ENCODE measurements at regions not wholly inside any gene's neighbourhood (a gene's known extent, or its start where the extent isn't known, plus 50 kb on each side); places are given as distances from the start of the nearest gene placed in this dataset.
"Not testable (repeated sequence)": the region's sequence is repeated elsewhere in the genome, so short reads cannot be mapped to it uniquely, and the experiment has no call there.

GRCh38 chr18:22043837-22044236, 125.6 kb upstream of the GATA6 start:
- no peak for DNase-seq (ENCODE audit: low read depth, low spot score)

DNA sequence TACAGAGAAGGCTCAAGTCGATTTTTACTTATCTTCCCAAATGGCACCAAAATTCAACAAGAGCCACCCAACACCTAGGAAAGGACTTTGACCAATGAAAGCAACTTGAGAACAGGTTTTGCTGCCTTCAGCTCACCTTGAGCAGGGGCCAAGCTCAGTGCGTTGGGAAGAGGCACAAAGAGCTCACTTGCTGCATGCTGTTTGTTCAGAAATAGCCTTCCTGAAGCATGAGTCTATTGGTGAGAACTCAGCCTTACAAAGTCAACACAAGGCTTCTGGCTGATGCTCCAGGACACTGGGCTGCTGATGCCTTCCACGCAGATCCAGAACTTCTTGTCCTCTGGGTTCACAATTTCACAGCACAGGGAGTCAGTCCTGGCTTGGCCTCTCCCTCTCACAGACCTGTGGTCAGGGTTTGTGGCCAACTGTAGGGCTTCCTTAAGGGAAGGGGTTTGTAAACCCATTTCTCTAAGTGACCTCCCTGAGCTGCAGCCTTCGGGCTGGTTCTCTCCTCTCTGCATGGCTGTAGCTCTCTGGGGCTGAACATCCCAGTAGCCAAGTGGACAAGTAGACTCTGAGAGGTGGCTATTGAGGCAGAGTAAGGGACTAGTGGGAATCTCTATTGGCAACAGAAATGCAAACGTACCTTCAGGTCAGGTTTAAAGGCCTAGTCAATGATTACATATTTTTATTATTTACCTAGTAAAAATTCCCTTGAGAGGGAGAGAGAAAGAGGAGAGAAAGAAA, 124.7 kb upstream of the GATA6 start:
- DNase-seq (ENCODE audit: low read depth, low spot score): no peak

DNA sequence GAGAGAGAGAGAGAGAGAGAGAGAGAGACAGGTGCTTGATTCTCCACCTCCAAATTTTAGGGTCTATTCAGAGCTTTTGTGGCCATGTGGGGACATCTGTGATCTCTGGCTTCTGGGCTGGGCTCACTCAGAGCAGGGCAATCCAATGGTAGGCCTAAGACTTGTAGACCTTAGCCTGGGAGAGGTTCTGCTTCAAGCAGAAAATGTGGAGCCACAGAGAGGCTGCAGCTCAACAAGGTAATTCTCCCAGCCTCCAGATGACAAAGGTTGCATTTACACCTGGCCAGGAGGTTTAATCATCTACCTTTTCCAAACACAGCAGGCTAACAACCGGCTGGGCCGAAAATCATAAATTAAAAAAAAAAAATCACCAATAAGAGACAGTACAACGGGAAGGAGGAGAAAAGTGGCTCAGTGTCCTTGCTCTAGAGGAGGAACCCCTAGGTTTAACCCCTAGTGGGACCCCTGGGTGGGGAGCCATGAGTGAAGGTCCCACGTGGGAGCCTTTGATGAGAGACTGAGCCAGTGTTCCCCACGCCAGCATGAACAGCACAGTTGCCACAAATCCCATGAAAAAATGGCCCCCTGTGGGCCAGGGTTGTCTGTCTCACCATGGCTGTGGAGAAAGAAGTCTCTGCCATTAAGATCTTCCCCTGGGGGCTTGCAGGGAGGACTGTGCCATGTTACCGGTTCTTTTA, 124.0 kb upstream of the GATA6 start:
- DNase-seq (ENCODE audit: low read depth, low spot score): no peak

- DNase-seq (ENCODE audit: low read depth, low spot score): no peak
These were observed 122.9 kb upstream of the GATA6 start for GRCh38 chr18:22046473-22046872.

DNA sequence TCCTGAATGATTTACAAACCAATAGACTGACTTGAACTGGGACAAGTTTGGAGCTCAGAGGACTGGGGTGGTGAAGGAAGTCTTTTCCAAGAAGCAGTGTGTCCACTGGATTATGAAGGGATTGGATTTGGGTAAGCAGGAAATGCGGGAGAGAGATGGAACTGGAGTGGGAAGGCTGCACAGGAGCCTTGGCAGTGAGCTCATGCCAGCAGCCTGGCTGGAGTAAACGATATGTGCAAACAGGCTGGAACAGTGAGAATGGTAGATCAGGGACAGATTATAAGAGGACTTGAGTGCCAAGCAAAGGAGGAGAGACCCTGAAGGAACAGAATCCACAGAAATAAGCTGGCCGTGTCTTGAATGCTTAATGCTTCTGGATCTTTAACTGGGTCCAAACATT, 121.9 kb upstream of the GATA6 start:
- DNase-seq (ENCODE audit: low read depth, low spot score): no peak

GRCh38 chr18:22048221-22048620, 121.2 kb upstream of the GATA6 start:
- no peak for DNase-seq (ENCODE audit: low read depth, low spot score)

DNA sequence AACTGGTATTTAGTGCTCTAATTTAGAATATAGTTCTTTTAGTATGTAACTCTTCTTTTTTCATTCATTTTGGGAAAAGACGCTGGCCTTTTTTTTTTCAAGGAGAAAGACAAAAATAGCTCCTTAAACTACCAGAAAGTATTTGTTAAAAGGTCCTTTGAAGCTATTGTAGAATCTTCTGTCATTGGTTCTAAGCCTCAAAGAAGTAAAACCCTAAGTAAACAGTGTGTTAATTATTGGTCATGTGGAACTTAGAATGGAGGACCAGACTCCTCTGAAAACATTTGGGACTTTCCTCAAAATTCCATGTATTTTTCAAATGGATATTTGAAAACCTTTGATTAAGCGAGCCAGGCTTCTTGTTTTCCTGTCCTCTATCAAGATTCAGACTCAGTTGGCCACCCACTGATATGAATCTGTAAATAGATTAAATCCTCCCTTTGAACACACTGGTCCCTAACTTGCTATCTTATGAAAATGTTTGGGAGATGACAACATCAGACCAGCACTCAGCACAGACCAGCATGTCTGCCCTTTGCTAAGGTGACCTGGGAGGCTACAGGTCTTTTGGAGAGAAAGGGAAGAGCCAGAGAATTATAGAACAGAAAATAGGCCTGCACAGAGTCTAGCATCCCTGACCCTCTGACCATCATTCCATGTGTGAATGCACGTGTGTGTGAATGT, 120.3 kb upstream of the GATA6 start:
- no peak for DNase-seq (ENCODE audit: low read depth, low spot score)

DNA sequence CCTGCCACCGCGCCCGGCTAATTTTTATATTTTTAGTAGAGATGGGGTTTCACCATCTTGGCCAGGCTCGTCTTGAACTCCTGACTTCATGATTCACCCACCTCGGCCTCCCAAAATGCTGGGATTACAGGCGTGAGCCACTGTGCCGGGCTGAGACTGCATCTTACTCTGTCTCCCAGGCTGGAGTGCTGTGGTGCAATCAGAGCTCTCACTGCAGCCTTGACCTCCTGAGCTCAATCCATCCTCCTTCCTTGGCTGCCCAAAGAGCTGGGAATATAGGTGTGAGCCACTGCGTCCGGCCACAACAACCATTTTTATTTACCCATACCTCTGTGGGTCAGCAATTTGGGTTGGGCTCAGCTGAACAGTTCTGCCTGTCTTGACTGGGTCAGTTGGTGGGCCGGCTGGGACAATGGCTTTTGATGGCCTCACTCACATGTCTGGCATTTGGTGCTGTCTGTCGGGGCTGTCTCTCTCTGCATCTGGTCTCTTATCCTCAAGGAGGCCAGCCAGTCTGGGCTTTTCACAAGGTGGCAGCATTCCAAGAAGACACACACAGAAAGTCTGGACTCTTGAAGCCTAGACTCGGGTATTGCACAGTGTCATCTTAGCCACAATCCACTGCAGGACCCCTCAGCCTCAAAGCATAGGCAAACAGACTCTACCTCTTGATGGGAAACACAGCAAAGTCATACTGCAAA, 116.8 kb upstream of the GATA6 start:
- DNase-seq (ENCODE audit: low read depth, low spot score): no peak

DNA sequence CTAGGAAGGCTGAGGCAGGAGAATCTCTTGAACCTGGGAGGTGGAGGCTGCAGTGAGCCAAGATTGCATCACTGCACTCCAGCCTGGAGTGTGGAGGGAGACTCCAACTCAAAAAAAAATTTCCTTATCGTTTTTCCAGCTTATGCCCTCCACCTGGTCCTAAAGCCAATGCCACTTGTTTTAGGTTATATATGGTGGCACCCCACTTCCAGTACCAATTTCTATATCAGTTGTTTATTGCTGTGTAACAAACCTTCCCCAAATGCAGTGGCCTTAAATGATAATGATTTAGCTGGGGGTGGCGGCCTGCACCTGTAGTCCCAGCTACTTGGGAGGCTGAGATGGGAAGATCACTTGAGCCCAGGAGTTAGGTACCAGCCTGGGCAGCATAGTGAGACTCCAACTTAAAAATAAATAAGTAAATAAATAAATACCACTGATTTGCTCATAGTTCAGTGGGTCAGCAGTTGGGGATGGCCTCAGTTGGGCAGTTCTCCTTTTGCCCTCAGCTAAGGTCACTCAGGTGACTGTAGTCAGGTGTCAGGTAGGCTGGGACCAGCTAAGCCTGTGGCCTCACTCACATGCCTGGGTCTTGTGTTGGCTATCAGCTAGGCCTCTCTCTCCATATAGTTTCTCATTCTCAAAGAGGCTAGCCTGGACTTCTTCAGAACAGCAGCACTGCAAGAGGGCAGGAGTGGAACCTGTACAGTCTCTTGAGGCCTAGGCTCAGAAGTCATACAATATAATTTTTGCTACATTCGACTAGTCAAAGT, 113.7 kb upstream of the GATA6 start:
- no peak for DNase-seq (ENCODE audit: low read depth, low spot score)

GRCh38 chr18:22056950-22057349, 112.4 kb upstream of the GATA6 start:
- no peak for DNase-seq (ENCODE audit: low read depth, low spot score)

DNA sequence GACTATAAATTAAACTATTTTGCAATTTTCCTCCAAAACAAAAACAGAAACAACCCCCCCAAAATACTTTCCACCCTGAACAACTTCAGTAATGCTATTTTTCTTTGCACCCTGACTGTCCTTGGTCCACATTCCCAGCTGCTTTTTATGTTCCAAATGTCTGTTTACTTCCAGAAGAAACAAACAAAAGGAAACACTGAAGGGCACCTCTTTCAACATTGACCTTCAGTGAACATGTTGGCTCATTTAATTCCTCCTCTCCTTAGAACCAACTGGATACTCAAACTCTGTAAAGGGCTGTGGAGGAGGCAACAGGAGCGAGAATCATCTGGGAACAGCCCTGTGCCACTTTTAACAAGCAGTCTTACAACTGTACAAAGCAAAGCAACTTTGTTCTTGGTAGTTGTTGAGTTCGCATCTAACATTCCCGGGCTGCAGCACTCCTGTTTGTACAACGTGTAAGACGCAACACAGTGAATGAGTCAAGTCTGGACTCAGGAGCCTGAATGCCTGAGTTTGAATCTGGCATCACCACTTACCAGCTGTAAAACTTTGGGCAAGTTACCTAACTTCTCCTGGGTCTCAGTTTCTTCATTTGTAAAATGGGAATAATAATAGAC, 111.4 kb upstream of the GATA6 start:
- no peak for DNase-seq (ENCODE audit: low read depth, low spot score)

- no peak for DNase-seq (ENCODE audit: low read depth, low spot score)
These were observed 109.0 kb upstream of the GATA6 start for GRCh38 chr18:22060361-22060760.

DNA sequence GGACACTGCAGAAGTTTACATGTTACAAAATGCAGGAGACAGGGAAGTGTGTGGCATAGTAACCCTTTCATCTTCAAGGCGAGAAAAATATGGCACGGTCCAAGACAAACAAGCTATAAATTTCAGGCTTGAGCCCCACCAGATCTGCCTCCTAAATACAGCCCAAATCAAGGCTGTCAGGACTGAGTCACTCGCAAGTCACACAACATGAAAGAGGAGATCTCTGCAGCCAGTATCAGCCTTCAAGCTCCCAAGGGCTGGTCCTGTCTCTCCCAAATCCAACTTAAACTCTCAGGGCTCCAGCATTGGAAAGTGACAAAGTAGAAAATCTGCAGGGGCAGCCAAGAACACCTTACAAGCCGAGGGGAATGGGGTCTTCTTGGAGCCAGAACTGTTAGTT, 106.3 kb upstream of the GATA6 start:
- no peak for DNase-seq (ENCODE audit: low read depth, low spot score)

GRCh38 chr18:22063672-22064071, 105.7 kb upstream of the GATA6 start:
- DNase-seq (ENCODE audit: low read depth, low spot score): no peak

- DNase-seq (ENCODE audit: low read depth, low spot score): no peak
These were observed 104.8 kb upstream of the GATA6 start for GRCh38 chr18:22064581-22064980.

- no peak for DNase-seq (ENCODE audit: low read depth, low spot score)
These were observed 104.1 kb upstream of the GATA6 start for GRCh38 chr18:22065311-22065710.

DNA sequence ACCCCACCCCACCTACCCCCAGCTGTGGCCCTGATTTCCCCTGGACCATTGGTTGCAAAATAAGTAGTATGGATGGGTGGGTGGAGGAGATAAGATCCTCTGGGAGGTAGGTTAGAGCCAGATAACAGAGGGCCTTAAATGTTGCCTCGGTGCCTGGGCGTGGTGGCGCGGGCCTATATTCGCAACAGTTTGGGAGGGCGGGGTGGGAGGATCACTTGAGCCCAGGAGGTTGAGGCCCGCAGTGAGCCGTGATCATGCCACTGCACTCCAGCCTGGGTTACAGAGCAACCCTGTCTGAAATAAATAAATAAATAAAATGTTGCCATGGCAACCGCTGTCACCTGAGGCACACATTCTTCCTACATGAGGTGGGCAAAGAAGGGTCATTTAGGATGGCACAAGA, 103.3 kb upstream of the GATA6 start:
- no peak for DNase-seq (ENCODE audit: low read depth, low spot score)

GRCh38 chr18:22067109-22067508, 102.3 kb upstream of the GATA6 start:
- DNase-seq (ENCODE audit: low read depth, low spot score): no peak

- no peak for DNase-seq (ENCODE audit: low read depth, low spot score)
These were observed 101.7 kb upstream of the GATA6 start for GRCh38 chr18:22067682-22068081.

- DNase-seq (ENCODE audit: low read depth, low spot score): not testable (repeated sequence)
These were observed 100.6 kb upstream of the GATA6 start for GRCh38 chr18:22068784-22069183.

DNA sequence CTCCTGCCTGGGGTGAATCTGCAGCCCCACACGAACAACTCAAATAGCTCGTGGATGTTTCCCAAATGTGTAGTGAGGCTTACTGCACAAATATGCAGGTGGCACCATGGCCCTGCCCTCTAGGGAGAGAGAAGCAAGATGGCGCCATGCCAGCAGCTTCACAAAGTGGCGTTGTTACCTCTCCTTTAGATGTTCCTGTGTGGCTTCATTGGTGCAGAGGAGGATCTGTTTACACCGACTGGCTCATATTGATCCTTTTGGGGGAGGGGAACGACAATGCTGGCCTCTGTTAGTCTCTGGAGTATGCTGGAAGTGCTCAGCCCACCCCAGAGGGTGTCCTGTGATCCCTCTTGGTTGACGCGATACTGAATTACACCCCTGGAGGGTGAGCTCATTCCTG, 99.5 kb upstream of the GATA6 start:
- no peak for DNase-seq (ENCODE audit: low read depth, low spot score)
